Ectodermal cell (in vitro differentiated cells): ENCODE measurements at regions not wholly inside any gene's neighbourhood (a gene's known extent, or its start where the extent isn't known, plus 50 kb on each side); places are given as distances from the start of the nearest gene placed in this dataset.

ENCODE experiments used
- H3K27ac ChIP-seq: 2 replicates; pipeline ENCODE4 v1.7.0; 2013; ENCODE audit warnings: mild to moderate bottlenecking, low read depth, low read length; ENCODE audit not compliant: insufficient read depth, poor library complexity, severe bottlenecking
- H3K27me3 ChIP-seq: 2 replicates; pipeline ENCODE4 v1.7.0; 2013; ENCODE audit warnings: mild to moderate bottlenecking, low read length; ENCODE audit not compliant: insufficient read depth, control insufficient read depth, poor library complexity, severe bottlenecking
- H3K36me3 ChIP-seq: one replicate; pipeline ENCODE4 v1.7.0; 2013; ENCODE audit warnings: low read length; ENCODE audit not compliant: control insufficient read depth, insufficient read depth
- H3K4me1 ChIP-seq: one replicate; pipeline ENCODE4 v1.7.0; 2013; ENCODE audit warnings: low read length; ENCODE audit not compliant: control insufficient read depth, insufficient read depth
- H3K4me3 ChIP-seq: 2 replicates; pipeline ENCODE4 v1.7.0; 2013; ENCODE audit warnings: low read depth, low read length, control low read depth; ENCODE audit not compliant: insufficient read depth
- H3K9me3 ChIP-seq: 2 replicates; pipeline ENCODE4 v1.7.0; 2013; ENCODE audit warnings: mild to moderate bottlenecking, low read length, moderate library complexity; ENCODE audit not compliant: control insufficient read depth
- WGBS, 2 experiments: methylation state at CpG; one replicate each; pipeline ENCODE4 v1.1.7; 2013; ENCODE audit warnings: missing lambda C conversion rate in 2 of 2; 5-methylcytosine and 5-hydroxymethylcytosine counted together

DNA sequence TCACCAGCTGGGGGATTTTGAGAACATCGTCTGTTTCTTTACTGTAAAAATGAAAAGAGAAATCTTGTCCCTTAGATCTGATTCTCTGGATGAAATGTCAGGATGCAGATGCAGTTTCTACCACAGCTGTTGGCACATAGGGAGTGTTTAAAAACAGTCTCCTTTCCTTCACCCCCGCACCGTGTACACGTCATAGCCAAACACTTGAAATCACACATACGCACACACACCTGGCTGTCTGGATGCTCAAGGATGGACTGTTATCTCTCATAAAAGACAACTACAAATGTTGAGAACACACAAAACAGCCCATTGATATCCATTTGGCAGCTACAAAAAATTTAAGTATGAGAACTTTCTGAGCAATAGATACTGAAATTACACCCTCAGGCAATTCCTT is 275.8 kb upstream of the CLNK start:
- Histone ChIP-seq H3K4me3 (no peak overlapping the region), H3K4me1 (peaks cover 19% of the 10 kb centered on the region), H3K27me3 (no peaks in the 10 kb centered on the region), H3K9me3 (no peaks in the 10 kb centered on the region), H3K36me3 (no peaks in the 10 kb centered on the region), H3K27ac (no peak overlapping the region)
- 91 to 94% methylated on average over 5 of the region's 5 CpGs for WGBS, 2 experiments

DNA sequence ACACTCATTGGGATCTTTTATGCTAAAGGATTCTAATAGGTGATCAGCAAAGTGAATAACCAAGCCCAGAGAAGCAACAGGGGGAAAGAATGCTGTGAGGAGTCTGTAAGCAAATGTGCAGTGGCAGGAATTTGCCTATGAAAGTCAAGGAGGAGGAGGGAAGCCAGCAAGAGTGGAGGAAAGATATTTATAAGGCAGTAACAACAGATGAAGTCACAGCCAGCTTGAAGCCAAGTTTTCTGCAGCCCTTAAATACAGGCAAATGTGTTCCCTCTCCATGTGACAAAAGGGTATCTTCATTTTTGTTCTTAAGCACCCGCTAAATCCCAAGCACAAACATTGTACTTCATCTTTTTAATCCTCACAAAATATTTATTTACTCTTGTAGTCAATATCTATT is 275.0 kb upstream of the CLNK start:
- H3K4me3 ChIP-seq: no peak overlapping the region
- WGBS, 2 experiments: 80 to 89% methylated on average over 1 of the region's 1 CpG

DNA sequence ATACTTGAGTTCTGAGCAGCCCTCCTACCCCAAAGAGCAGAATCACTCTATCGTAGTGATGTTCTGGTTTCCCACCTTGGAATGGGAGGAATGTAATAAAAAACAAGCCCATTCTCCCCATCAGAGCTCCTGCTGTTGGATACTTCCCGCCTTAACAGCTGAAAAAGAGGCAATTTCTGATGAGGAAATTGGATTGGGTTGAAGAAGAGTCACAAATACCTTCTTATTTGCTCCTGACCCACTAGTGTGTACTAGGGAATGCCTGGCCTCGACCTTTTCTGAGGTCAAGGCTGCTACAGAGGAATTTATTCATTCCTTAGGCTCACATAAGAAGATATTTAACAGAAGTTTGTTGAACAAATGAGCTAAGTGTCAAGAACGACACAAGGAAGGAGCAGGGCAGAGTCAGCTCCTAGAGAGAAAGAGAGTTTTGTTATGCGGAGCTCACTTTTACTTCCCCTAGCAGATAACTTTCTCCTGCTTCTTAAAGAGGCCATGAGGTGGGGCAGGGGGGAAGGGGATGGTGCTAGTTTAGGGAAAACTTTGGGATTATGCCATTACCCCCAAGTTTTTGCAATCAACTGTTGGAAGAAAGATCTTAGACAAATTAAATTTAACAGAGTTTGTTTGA is 273.8 kb upstream of the CLNK start:
- 16 to 38% methylated on average over 4 to 5 of the region's 5 CpGs for WGBS, 2 experiments
- Histone ChIP-seq H3K9me3 (no peaks in the 10 kb centered on the region), H3K36me3 (no peaks in the 10 kb centered on the region), H3K27ac (no peak overlapping the region), H3K27me3 (no peaks in the 10 kb centered on the region), H3K4me3 (no peak overlapping the region), H3K4me1 (peaks cover 5% of the 10 kb centered on the region)

More for the DNA sequence above, 275.0 kb upstream of the CLNK start:
- no peaks in the 10 kb centered on the region for H3K27me3 ChIP-seq
- peaks cover 11% of the 10 kb centered on the region for H3K4me1 ChIP-seq
- H3K9me3 ChIP-seq: no peaks in the 10 kb centered on the region
- no peak overlapping the region for H3K27ac ChIP-seq
- no peaks in the 10 kb centered on the region for H3K36me3 ChIP-seq

DNA sequence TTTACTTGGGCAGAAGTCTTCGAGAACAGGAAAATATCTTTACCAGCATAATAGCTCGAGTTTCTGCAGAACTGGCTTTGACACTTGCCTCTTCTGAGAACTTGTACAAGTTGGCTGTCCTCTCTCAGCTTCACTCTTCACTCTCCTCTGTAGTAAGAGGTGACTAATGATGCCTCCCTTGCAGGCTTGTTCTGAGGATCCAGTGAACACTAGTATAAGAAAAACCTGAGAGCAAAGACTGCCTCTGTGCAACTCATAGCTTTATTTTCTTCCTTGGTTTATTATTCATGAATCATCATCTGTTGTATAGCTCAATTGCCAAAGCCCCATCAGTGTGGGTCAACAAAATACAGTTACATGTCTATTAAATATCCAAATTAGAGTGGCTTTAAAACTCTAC is 266.7 kb upstream of the CLNK start:
- Histone ChIP-seq H3K27ac (no peak overlapping the region), H3K4me3 (no peak overlapping the region), H3K27me3 (no peaks in the 10 kb centered on the region), H3K4me1 (no peaks in the 10 kb centered on the region), H3K9me3 (no peaks in the 10 kb centered on the region), H3K36me3 (no peaks in the 10 kb centered on the region)
- 89 to 94% methylated on average over 2 of the region's 2 CpGs for WGBS, 2 experiments

DNA sequence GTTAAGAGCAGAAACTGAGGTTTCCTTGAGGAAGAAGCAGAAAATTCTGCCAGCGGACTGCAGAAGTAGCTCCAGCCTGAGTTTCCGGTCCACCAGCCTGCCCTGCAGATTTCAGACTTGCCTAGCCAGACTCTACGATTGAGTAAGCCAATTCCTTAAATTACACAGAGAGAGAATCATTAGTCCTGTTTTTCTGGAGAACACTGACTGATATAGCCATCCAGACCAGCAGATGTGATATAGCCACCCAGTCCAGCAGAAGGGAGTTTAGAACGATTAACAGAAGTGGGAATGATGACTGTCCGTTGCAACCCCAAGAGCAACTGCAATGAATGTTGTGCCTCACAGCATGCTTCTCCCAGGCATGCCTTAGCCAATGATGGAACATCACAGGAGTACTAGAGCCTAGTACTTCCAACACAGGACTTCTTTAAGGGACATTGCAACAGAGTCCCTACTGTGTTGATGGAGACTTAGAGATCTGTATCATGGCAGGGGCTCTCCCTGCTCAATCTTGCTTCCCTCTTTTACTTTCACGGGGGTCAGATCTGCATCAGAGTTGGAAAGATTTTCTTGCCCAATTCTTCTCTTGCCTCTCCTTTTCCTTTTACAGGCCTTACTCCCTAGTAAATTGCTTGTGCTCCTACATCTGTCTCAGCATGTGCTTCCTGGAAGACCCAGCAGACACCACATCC is 264.6 kb upstream of the CLNK start:
- Histone ChIP-seq H3K27me3 (no peaks in the 10 kb centered on the region), H3K4me3 (no peak overlapping the region), H3K36me3 (no peaks in the 10 kb centered on the region), H3K4me1 (no peaks in the 10 kb centered on the region), H3K9me3 (no peaks in the 10 kb centered on the region), H3K27ac (no peak overlapping the region)
- WGBS, 2 experiments: 96% methylated on average over 6 of the region's 6 CpGs

DNA sequence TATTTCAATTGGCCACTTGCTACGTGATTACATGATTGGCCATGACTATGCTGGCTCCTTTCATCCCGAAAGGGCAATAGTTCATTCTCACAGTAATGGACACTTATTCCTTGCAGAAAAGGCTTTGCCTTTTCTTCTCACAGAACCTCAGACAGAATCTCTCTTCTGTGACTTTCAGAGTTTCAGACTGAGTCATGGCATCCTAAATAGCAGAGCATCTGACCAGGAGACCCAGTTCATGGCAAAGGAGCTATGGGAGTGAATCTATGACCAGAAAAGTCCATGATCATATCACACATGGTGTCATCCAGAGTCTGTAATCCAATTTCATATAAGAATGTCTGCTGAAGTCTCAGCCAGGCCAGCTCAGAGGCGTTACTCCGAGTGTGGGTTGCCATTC is 263.3 kb upstream of the CLNK start:
- Histone ChIP-seq H3K4me1 (no peaks in the 10 kb centered on the region), H3K27ac (no peak overlapping the region), H3K4me3 (no peak overlapping the region), H3K9me3 (no peaks in the 10 kb centered on the region), H3K36me3 (no peaks in the 10 kb centered on the region), H3K27me3 (no peaks in the 10 kb centered on the region)
- WGBS, 2 experiments: 83 to 88% methylated on average over 4 of the region's 4 CpGs

DNA sequence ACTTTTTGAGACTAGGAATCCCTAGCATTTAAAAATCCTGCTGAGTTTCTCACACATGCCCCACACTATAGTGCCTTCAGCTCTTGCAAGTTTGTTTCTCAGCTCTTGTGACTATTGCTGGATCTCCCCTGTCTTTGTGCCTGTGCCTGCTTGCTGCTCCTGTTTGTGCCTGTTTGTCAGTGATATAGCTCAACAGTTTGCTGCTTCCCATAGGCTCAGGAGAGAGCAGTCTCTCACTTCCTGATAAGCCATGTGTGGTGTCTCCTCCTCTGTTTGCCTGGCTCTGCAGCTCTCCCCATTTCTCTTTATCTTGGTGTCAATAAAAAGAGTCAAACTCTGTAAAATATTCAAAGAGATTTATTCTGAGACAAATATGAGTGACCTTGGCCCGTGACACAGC is 259.8 kb upstream of the CLNK start:
- Histone ChIP-seq H3K9me3 (peaks cover 8% of the 10 kb centered on the region), H3K36me3 (no peaks in the 10 kb centered on the region), H3K27me3 (no peaks in the 10 kb centered on the region), H3K4me1 (no peaks in the 10 kb centered on the region), H3K4me3 (no peak overlapping the region), H3K27ac (no peak overlapping the region)
- 88% methylated on average over 1 of the region's 1 CpG for WGBS, 2 experiments

DNA sequence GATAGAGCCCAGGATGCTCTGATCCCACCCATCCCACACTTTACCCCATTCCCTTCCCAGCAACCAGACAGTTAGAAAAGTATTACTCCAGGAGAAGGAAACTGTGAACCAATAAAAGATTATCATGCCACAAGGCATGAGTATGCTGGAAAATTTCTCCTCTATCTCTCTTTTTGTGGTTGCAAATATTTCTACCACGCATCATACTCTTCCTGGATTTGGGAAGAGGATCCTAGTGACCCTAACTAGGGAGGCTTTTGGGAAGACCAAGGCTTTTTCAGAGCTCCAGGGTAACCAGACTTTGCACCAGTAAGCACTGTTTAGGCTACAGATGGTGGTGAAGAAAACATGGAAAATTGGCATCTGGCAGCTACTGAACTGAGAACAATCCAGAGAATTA is 257.6 kb upstream of the CLNK start:
- no peaks in the 10 kb centered on the region for H3K36me3 ChIP-seq
- H3K27me3 ChIP-seq: no peaks in the 10 kb centered on the region
- H3K9me3 ChIP-seq: peaks cover 8% of the 10 kb centered on the region
- H3K4me1 ChIP-seq: no peaks in the 10 kb centered on the region
- H3K27ac ChIP-seq: no peak overlapping the region
- no peak overlapping the region for H3K4me3 ChIP-seq
- 90 to 100% methylated on average over 1 of the region's 1 CpG for WGBS, 2 experiments

DNA sequence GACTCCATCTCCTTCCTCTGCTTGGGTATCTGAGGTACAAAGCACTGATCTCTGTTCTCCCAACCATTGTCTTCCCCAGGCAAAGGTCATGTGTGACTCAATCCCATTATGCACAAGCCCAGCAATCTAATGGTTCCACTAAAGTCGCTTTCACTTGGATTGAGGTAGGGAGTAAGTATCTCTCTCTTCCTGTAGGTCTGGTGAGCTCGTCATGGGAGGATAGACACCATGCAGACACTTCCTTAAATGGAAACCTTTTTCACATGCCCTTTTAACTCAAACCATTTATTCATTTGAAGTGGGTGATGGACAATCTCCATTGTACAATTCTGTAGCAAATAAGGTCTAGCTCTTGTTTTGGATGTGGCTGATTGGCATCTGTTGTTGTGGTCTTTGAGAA is 245.2 kb upstream of the CLNK start:
- Histone ChIP-seq H3K27me3 (no peaks in the 10 kb centered on the region), H3K4me1 (peaks cover 11% of the 10 kb centered on the region), H3K36me3 (no peaks in the 10 kb centered on the region), H3K9me3 (no peaks in the 10 kb centered on the region), H3K27ac (no peak overlapping the region), H3K4me3 (no peak overlapping the region)
- 87% methylated on average over 2 of the region's 2 CpGs; no CpG with 5 or more reads in 1 of the 2 experiments for WGBS, 2 experiments

DNA sequence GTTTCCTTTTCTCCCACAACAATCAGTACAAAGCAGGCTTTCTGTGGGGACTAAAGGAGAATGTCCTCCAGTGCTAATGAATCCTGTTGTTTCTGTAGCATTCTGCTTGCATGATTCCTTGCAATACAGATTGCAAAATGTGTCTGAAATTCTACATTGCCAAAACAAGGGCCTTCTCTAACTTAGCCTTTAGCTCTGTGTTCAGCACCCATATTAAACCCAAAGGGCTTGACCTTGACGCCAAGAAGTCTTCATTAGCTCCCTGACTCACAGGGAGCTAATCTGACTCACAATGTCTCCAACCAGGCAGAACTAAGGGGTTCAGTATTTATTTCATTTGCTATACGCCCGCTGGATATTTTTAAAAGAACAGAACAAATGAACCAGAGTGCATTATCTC is 241.4 kb upstream of the CLNK start:
- Histone ChIP-seq H3K4me3 (no peak overlapping the region), H3K9me3 (no peaks in the 10 kb centered on the region), H3K4me1 (peaks cover 17% of the 10 kb centered on the region), H3K27me3 (no peaks in the 10 kb centered on the region), H3K27ac (no peak overlapping the region), H3K36me3 (no peaks in the 10 kb centered on the region)
- WGBS, 2 experiments: 59 to 60% methylated on average over 3 of the region's 3 CpGs
